Neural crest cell (in vitro differentiated cells): ENCODE measurements at regions not wholly inside any gene's neighbourhood (a gene's known extent, or its start where the extent isn't known, plus 50 kb on each side); places are given as distances from the start of the nearest gene placed in this dataset.

Experiments used
- DNase-seq: peaks from one replicate; pipeline ENCODE4 v3.0.0; 2021; ENCODE audit warnings: low read depth, mixed read lengths, low spot score
- H3K27ac Mint-ChIP-seq: one replicate; pipeline ENCODE4 v1.8.0; 2021; ENCODE audit warnings: mild to moderate bottlenecking, mixed read lengths; ENCODE audit not compliant: unreplicated experiment
- H3K27me3 Mint-ChIP-seq: 2 replicates; pipeline ENCODE4 v1.8.0; 2021; ENCODE audit warnings: low read depth, mild to moderate bottlenecking, mixed read lengths
- H3K36me3 Mint-ChIP-seq: 2 replicates; pipeline ENCODE4 v1.8.0; 2021; ENCODE audit warnings: low read depth, mild to moderate bottlenecking, mixed read lengths
- H3K4me1 Mint-ChIP-seq: 2 replicates; pipeline ENCODE4 v1.8.0; 2021; ENCODE audit warnings: mixed read lengths
- H3K4me3 Mint-ChIP-seq: one replicate; pipeline ENCODE4 v1.8.0; 2021; ENCODE audit warnings: mild to moderate bottlenecking, mixed read lengths
- H3K9me3 Mint-ChIP-seq: 2 replicates; pipeline ENCODE4 v1.8.0; 2021; ENCODE audit warnings: mixed read lengths
- CTCF ChIP-seq: fragments of 200-600 bp; sonication (generic); conservative IDR thresholded peaks from 2 replicates; pipeline ENCODE4 v1.5.0; 2021; ENCODE audit warnings: antibody characterized with exemption, mild to moderate bottlenecking

DNA sequence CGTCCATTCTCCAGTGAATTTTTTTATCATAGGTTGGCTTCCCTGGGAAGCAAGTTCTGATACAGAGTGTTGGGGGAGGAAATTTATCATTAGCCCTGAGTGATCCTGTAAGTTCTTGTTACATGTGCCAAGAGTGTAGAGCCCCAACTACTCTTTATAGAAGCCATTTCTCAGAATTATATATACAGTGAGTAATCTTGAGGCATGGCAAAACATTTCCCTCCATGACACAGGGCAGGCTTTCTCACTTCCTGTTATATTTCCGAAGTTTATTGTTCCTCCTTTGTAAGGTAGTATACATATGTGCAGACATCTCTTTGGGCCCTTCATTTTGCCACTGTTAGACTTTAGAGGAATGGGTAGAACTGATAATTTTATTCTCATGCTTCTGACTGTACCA is 484.7 kb upstream of the NRXN1 start:
- Mint-ChIP-seq H3K4me3 (no peak overlapping the region), H3K4me1 (no peaks in the 10 kb centered on the region), H3K27me3 (no peaks in the 10 kb centered on the region), H3K9me3 (no peaks in the 10 kb centered on the region), H3K36me3 (no peaks in the 10 kb centered on the region), H3K27ac (no peak overlapping the region)
- DNase-seq = no peak
- no peak for TF ChIP-seq CTCF

DNA sequence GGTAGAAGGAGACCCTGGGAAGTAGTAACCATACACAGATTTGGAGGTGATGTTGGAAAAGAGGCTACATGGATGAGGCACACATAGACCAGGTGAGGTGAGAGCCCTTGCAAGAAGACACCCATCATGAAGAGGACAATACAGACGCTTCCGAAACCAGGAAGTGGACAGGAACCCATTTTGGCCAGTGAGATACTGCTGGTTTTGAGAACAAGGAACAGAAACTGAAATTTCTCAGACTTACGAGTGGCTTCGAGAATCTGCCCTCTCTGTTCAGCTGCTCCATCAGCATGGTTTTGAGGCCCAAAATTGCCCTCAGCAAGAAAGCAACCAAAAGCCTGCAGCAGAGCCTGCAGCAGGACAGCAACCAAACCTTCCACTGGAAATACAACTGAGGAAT is 479.1 kb upstream of the NRXN1 start:
- no peak overlapping the region for H3K27ac Mint-ChIP-seq
- no peaks in the 10 kb centered on the region for H3K4me1 Mint-ChIP-seq
- H3K36me3 Mint-ChIP-seq = no peaks in the 10 kb centered on the region
- no peak overlapping the region for H3K4me3 Mint-ChIP-seq
- no peak for TF ChIP-seq CTCF
- no peaks in the 10 kb centered on the region for H3K27me3 Mint-ChIP-seq
- no peaks in the 10 kb centered on the region for H3K9me3 Mint-ChIP-seq
- no peak for DNase-seq

- TF ChIP-seq CTCF = no peak
- H3K27ac Mint-ChIP-seq = no peak overlapping the region
- H3K9me3 Mint-ChIP-seq = no peaks in the 10 kb centered on the region
- H3K27me3 Mint-ChIP-seq = no peaks in the 10 kb centered on the region
- no peak for DNase-seq
- no peak overlapping the region for H3K4me3 Mint-ChIP-seq
- no peaks in the 10 kb centered on the region for H3K36me3 Mint-ChIP-seq
- H3K4me1 Mint-ChIP-seq = no peaks in the 10 kb centered on the region
These were observed 478.4 kb upstream of the NRXN1 start for GRCh38 chr2:51510303-51510702.

- no peak for TF ChIP-seq CTCF
- Mint-ChIP-seq H3K27ac (no peak overlapping the region), H3K36me3 (no peaks in the 10 kb centered on the region), H3K9me3 (no peaks in the 10 kb centered on the region), H3K4me1 (no peaks in the 10 kb centered on the region), H3K27me3 (no peaks in the 10 kb centered on the region), H3K4me3 (no peak overlapping the region)
- no peak for DNase-seq
These were observed 473.6 kb upstream of the NRXN1 start for GRCh38 chr2:51505533-51505932.

- no peak for TF ChIP-seq CTCF
- no peaks in the 10 kb centered on the region for H3K27me3 Mint-ChIP-seq
- H3K4me1 Mint-ChIP-seq = no peaks in the 10 kb centered on the region
- DNase-seq = no peak
- no peak overlapping the region for H3K27ac Mint-ChIP-seq
- no peaks in the 10 kb centered on the region for H3K36me3 Mint-ChIP-seq
- no peak overlapping the region for H3K4me3 Mint-ChIP-seq
- H3K9me3 Mint-ChIP-seq = peaks cover 8% of the 10 kb centered on the region
These were observed 458.8 kb upstream of the NRXN1 start for GRCh38 chr2:51490576-51491234.
